B cell (primary cell): ENCODE measurements at regions not wholly inside any gene's neighbourhood (a gene's known extent, or its start where the extent isn't known, plus 50 kb on each side); places are given as distances from the start of the nearest gene placed in this dataset.

ENCODE experiments used
- CTCF ChIP-seq: fragments of 200-600 bp; IDR thresholded peaks from one replicate; pipeline ENCODE4 v1.8.0; 2022; ENCODE audit warnings: antibody characterized with exemption, mild to moderate bottlenecking
- EZH2 ChIP-seq: IDR thresholded peaks from 2 replicates; pipeline ENCODE4 v1.6.1; 2012; ENCODE audit warnings: borderline replicate concordance, low read depth, mild to moderate bottlenecking, moderate library complexity, low read length; ENCODE audit not compliant: insufficient read depth, poor library complexity, severe bottlenecking

GRCh38 chr11:115886422-115886733 is 382.2 kb upstream of the CADM1 start:
- TF ChIP-seq CTCF (no peak), EZH2 (no peak)
